ENCODE measurements at regions not wholly inside any gene's neighbourhood (a gene's known extent, or its start where the extent isn't known, plus 50 kb on each side); places are given as distances from the start of the nearest gene placed in this dataset.

- Histone ChIP-seq H3K23ac (ENCODE audit: low read length in 2 of 2) (no peak overlapping the region), H3K4me3 (ENCODE audit: insufficient read depth in 1 of 2, low read depth in 1 of 2, low read length in 2 of 2) (no peak overlapping the region), H2AK5ac (ENCODE audit: low read length, severe bottlenecking) (no peak overlapping the region), H3K4ac (ENCODE audit: low read depth in 1 of 2, low read length in 2 of 2) (no peak overlapping the region), H3K9me3 (ENCODE audit: control insufficient read depth, low read length) (no peaks in the 10 kb centered on the region), H2BK5ac (ENCODE audit: low read depth, low read length, poor library complexity, severe bottlenecking) (no peak overlapping the region), H2BK15ac (ENCODE audit: low read depth, poor library complexity, severe bottlenecking) (no peak overlapping the region), H2BK120ac (ENCODE audit: low read depth, low read length) (no peak overlapping the region), H3K4me1 (ENCODE audit: control insufficient read depth, insufficient read depth, low read depth, low read length) (no peaks in the 10 kb centered on the region), H3K18ac (ENCODE audit: low read depth in 1 of 2, low read length in 2 of 2) (no peak overlapping the region), H3K36me3 (ENCODE audit: control insufficient read depth in 1 of 2, insufficient read depth in 2 of 2, low read depth in 1 of 2, low read length in 2 of 2) (no peaks in the 10 kb centered on the region), H3K4me2 (ENCODE audit: low read length, poor library complexity, severe bottlenecking) (no peak overlapping the region), H4K91ac (ENCODE audit: low read length) (no peak overlapping the region), H3K27ac (ENCODE audit: low read length, poor library complexity, severe bottlenecking) (no peak overlapping the region), H2AFZ (ENCODE audit: low read depth, low read length) (no peak overlapping the region), H2BK12ac (ENCODE audit: low read length in 2 of 2) (no peak overlapping the region), H3K79me1 (replicated peaks; ENCODE audit: low read length, poor library complexity, severe bottlenecking) (no peaks in the 10 kb centered on the region), H3K27me3 (ENCODE audit: control insufficient read depth in 1 of 2, insufficient read depth in 1 of 2, low read length in 2 of 2) (no peaks in the 10 kb centered on the region), H4K8ac (ENCODE audit: low read length) (no peak overlapping the region), H3K9ac (ENCODE audit: low read length) (no peak overlapping the region), H3K14ac (ENCODE audit: low read length in 2 of 2) (no peak overlapping the region)
- no peak for DNase-seq
- 88% methylated on average over 1 of the region's 3 CpGs for WGBS
Measured at GRCh38 chr1:192920412-192920811, 111.6 kb downstream of the RGS2 start.

GRCh38 chr1:192925609-192926008 is 116.8 kb downstream of the RGS2 start:
- DNase-seq = no peak
- H3K27ac ChIP-seq (ENCODE audit: low read length, poor library complexity, severe bottlenecking) = no peak overlapping the region
- no peak overlapping the region for H2AK5ac ChIP-seq (ENCODE audit: low read length, severe bottlenecking)
- H2BK120ac ChIP-seq (ENCODE audit: low read depth, low read length) = no peak overlapping the region
- no peak overlapping the region for H2BK5ac ChIP-seq (ENCODE audit: low read depth, low read length, poor library complexity, severe bottlenecking)
- no peak overlapping the region for H3K18ac ChIP-seq (ENCODE audit: low read depth in 1 of 2, low read length in 2 of 2)
- no peaks in the 10 kb centered on the region for H3K79me1 ChIP-seq (replicated peaks; ENCODE audit: low read length, poor library complexity, severe bottlenecking)
- H3K4me2 ChIP-seq (ENCODE audit: low read length, poor library complexity, severe bottlenecking) = no peak overlapping the region
- H3K9ac ChIP-seq (ENCODE audit: low read length) = no peak overlapping the region
- H2BK12ac ChIP-seq (ENCODE audit: low read length in 2 of 2) = no peak overlapping the region
- no peak overlapping the region for H4K8ac ChIP-seq (ENCODE audit: low read length)
- 100% methylated on average over 2 of the region's 4 CpGs for WGBS
- H3K4ac ChIP-seq (ENCODE audit: low read depth in 1 of 2, low read length in 2 of 2) = no peak overlapping the region
- no peak overlapping the region for H3K14ac ChIP-seq (ENCODE audit: low read length in 2 of 2)
- H3K9me3 ChIP-seq (ENCODE audit: control insufficient read depth, low read length) = no peaks in the 10 kb centered on the region
- no peaks in the 10 kb centered on the region for H3K36me3 ChIP-seq (ENCODE audit: control insufficient read depth in 1 of 2, insufficient read depth in 2 of 2, low read depth in 1 of 2, low read length in 2 of 2)
- H3K27me3 ChIP-seq (ENCODE audit: control insufficient read depth in 1 of 2, insufficient read depth in 1 of 2, low read length in 2 of 2) = no peaks in the 10 kb centered on the region
- H2AFZ ChIP-seq (ENCODE audit: low read depth, low read length) = no peak overlapping the region
- no peak overlapping the region for H2BK15ac ChIP-seq (ENCODE audit: low read depth, poor library complexity, severe bottlenecking)
- H3K4me3 ChIP-seq (ENCODE audit: insufficient read depth in 1 of 2, low read depth in 1 of 2, low read length in 2 of 2) = no peak overlapping the region
- H3K4me1 ChIP-seq (ENCODE audit: control insufficient read depth, insufficient read depth, low read depth, low read length) = no peaks in the 10 kb centered on the region
- no peak overlapping the region for H3K23ac ChIP-seq (ENCODE audit: low read length in 2 of 2)
- H4K91ac ChIP-seq (ENCODE audit: low read length) = no peak overlapping the region

- H2BK15ac ChIP-seq (ENCODE audit: low read depth, poor library complexity, severe bottlenecking) = no peak overlapping the region
- H4K91ac ChIP-seq (ENCODE audit: low read length) = no peak overlapping the region
- H3K4me2 ChIP-seq (ENCODE audit: low read length, poor library complexity, severe bottlenecking) = no peak overlapping the region
- no peak overlapping the region for H3K23ac ChIP-seq (ENCODE audit: low read length in 2 of 2)
- no peaks in the 10 kb centered on the region for H3K4me1 ChIP-seq (ENCODE audit: control insufficient read depth, insufficient read depth, low read depth, low read length)
- H2AK5ac ChIP-seq (ENCODE audit: low read length, severe bottlenecking) = no peak overlapping the region
- 100% methylated on average over 1 of the region's 5 CpGs for WGBS
- H2BK12ac ChIP-seq (ENCODE audit: low read length in 2 of 2) = no peak overlapping the region
- H3K9me3 ChIP-seq (ENCODE audit: control insufficient read depth, low read length) = no peaks in the 10 kb centered on the region
- no peak for DNase-seq
- no peak overlapping the region for H3K27ac ChIP-seq (ENCODE audit: low read length, poor library complexity, severe bottlenecking)
- no peak overlapping the region for H4K8ac ChIP-seq (ENCODE audit: low read length)
- H2BK120ac ChIP-seq (ENCODE audit: low read depth, low read length) = no peak overlapping the region
- no peak overlapping the region for H3K9ac ChIP-seq (ENCODE audit: low read length)
- no peak overlapping the region for H3K4ac ChIP-seq (ENCODE audit: low read depth in 1 of 2, low read length in 2 of 2)
- H3K79me1 ChIP-seq (replicated peaks; ENCODE audit: low read length, poor library complexity, severe bottlenecking) = no peaks in the 10 kb centered on the region
- no peak overlapping the region for H3K14ac ChIP-seq (ENCODE audit: low read length in 2 of 2)
- no peak overlapping the region for H2BK5ac ChIP-seq (ENCODE audit: low read depth, low read length, poor library complexity, severe bottlenecking)
- no peak overlapping the region for H3K4me3 ChIP-seq (ENCODE audit: insufficient read depth in 1 of 2, low read depth in 1 of 2, low read length in 2 of 2)
- H3K18ac ChIP-seq (ENCODE audit: low read depth in 1 of 2, low read length in 2 of 2) = no peak overlapping the region
- H3K36me3 ChIP-seq (ENCODE audit: control insufficient read depth in 1 of 2, insufficient read depth in 2 of 2, low read depth in 1 of 2, low read length in 2 of 2) = no peaks in the 10 kb centered on the region
- no peak overlapping the region for H2AFZ ChIP-seq (ENCODE audit: low read depth, low read length)
- H3K27me3 ChIP-seq (ENCODE audit: control insufficient read depth in 1 of 2, insufficient read depth in 1 of 2, low read length in 2 of 2) = no peaks in the 10 kb centered on the region
Measured at GRCh38 chr1:192926736-192927135, 117.9 kb downstream of the RGS2 start.

GRCh38 chr1:192927496-192927895 is 118.7 kb downstream of the RGS2 start:
- Histone ChIP-seq H3K4me3 (ENCODE audit: insufficient read depth in 1 of 2, low read depth in 1 of 2, low read length in 2 of 2) (peak overlapping the region in 1 of 2 experiments; percentile 36), H3K18ac (ENCODE audit: low read depth in 1 of 2, low read length in 2 of 2) (no peak overlapping the region), H3K9me3 (ENCODE audit: control insufficient read depth, low read length) (no peaks in the 10 kb centered on the region), H3K27ac (ENCODE audit: low read length, poor library complexity, severe bottlenecking) (no peak overlapping the region), H3K23ac (ENCODE audit: low read length in 2 of 2) (no peak overlapping the region), H3K14ac (ENCODE audit: low read length in 2 of 2) (no peak overlapping the region), H3K27me3 (ENCODE audit: control insufficient read depth in 1 of 2, insufficient read depth in 1 of 2, low read length in 2 of 2) (no peaks in the 10 kb centered on the region), H2BK5ac (ENCODE audit: low read depth, low read length, poor library complexity, severe bottlenecking) (no peak overlapping the region), H2BK15ac (ENCODE audit: low read depth, poor library complexity, severe bottlenecking) (no peak overlapping the region), H3K4ac (ENCODE audit: low read depth in 1 of 2, low read length in 2 of 2) (no peak overlapping the region), H3K4me1 (ENCODE audit: control insufficient read depth, insufficient read depth, low read depth, low read length) (no peaks in the 10 kb centered on the region), H2BK12ac (ENCODE audit: low read length in 2 of 2) (no peak overlapping the region), H2AK5ac (ENCODE audit: low read length, severe bottlenecking) (no peak overlapping the region), H3K4me2 (ENCODE audit: low read length, poor library complexity, severe bottlenecking) (no peak overlapping the region), H4K91ac (ENCODE audit: low read length) (no peak overlapping the region), H3K9ac (ENCODE audit: low read length) (no peak overlapping the region), H4K8ac (ENCODE audit: low read length) (no peak overlapping the region), H2BK120ac (ENCODE audit: low read depth, low read length) (no peak overlapping the region), H3K79me1 (replicated peaks; ENCODE audit: low read length, poor library complexity, severe bottlenecking) (no peaks in the 10 kb centered on the region), H3K36me3 (ENCODE audit: control insufficient read depth in 1 of 2, insufficient read depth in 2 of 2, low read depth in 1 of 2, low read length in 2 of 2) (no peaks in the 10 kb centered on the region), H2AFZ (ENCODE audit: low read depth, low read length) (no peak overlapping the region)
- DNase-seq = no peak
- WGBS = no CpG with 5 or more reads among the region's 1 CpG

All from mesenchymal stem cell (in vitro differentiated cells and primary cell).